ENCODE measurements at regions not wholly inside any gene's neighbourhood (a gene's known extent, or its start where the extent isn't known, plus 50 kb on each side); places are given as distances from the start of the nearest gene placed in this dataset.

GRCh38 chr4:114087596-114088230, 108.3 kb upstream of the ARSJ start:
- TF ChIP-seq CTCF (IDR thresholded peaks at IDR 0.05) (no peak), JUN (CRISPR knock-in tag; IDR thresholded peaks at IDR 0.05) (no peak), E2F5 (CRISPR knock-in tag; IDR thresholded peaks at IDR 0.05) (no peak), TCF7 (CRISPR knock-in tag; IDR thresholded peaks at IDR 0.05; ENCODE audit: low read depth) (no peak), CREM (CRISPR knock-in tag; IDR thresholded peaks at IDR 0.05) (no peak), CREB1 (CRISPR knock-in tag; IDR thresholded peaks at IDR 0.05) (no peak), RELA (CRISPR knock-in tag; IDR thresholded peaks at IDR 0.05; ENCODE audit: borderline replicate concordance) (no peak), USF1 (CRISPR knock-in tag; IDR thresholded peaks at IDR 0.05) (no peak), NFE2L1 (CRISPR knock-in tag; IDR thresholded peaks at IDR 0.05) (no peak), SMAD3 (CRISPR knock-in tag; IDR thresholded peaks at IDR 0.05; ENCODE audit: borderline replicate concordance) (no peak), ATF6 (CRISPR knock-in tag; IDR thresholded peaks at IDR 0.05) (no peak), USF2 (CRISPR knock-in tag; IDR thresholded peaks at IDR 0.05) (no peak), ATF2 (CRISPR knock-in tag; IDR thresholded peaks at IDR 0.05; ENCODE audit: borderline replicate concordance, low read depth) (no peak)

All from WTC11 (cell line).